Keratinocyte (primary cell): ENCODE measurements at regions not wholly inside any gene's neighbourhood (a gene's known extent, or its start where the extent isn't known, plus 50 kb on each side); places are given as distances from the start of the nearest gene placed in this dataset.

Experiments
- DNase-seq: peaks from one replicate; pipeline ENCODE4 v3.0.0-alpha.2; 2011; ENCODE audit warnings: low read depth, missing footprints, low spot score
- FAIRE-seq: peaks from 2 replicates; lab custom pipeline; 2011; peaks lifted over from hg19 to GRCh38; lab: Jason Lieb, UNC
- H2AFZ ChIP-seq: 2 replicates; pipeline ENCODE4 v1.6.0; 2012; ENCODE audit warnings: low read length, control low read depth, inconsistent platforms; ENCODE audit not compliant: control insufficient read depth
- H3K27ac ChIP-seq: 2 replicates; pipeline ENCODE4 v1.5.1; 2011; ENCODE audit warnings: low read length; ENCODE audit not compliant: control insufficient read depth, insufficient read depth
- H3K27me3 ChIP-seq: 3 replicates; pipeline ENCODE4 v1.6.0; 2011; ENCODE audit warnings: low read length; ENCODE audit not compliant: control insufficient read depth, insufficient read depth; ENCODE audit errors: extremely low read depth
- H3K36me3 ChIP-seq, 2 experiments: 2 replicates in 1 of 2; 3 replicates in 1 of 2; pipeline ENCODE4 v1.5.1; 2011; ENCODE audit warnings: low read length in 2 of 2, mild to moderate bottlenecking in 1 of 2; ENCODE audit not compliant: control insufficient read depth in 2 of 2, insufficient read depth in 2 of 2; ENCODE audit errors: extremely low read depth in 1 of 2
- H3K4me1 ChIP-seq: 3 replicates; pipeline ENCODE4 v1.5.1; 2011; ENCODE audit warnings: low read length; ENCODE audit not compliant: control insufficient read depth, insufficient read depth; ENCODE audit errors: extremely low read depth
- H3K4me2 ChIP-seq: 3 replicates; pipeline ENCODE4 v1.6.0; 2011; ENCODE audit warnings: low read depth, low read length; ENCODE audit not compliant: control insufficient read depth, insufficient read depth; ENCODE audit errors: extremely low read depth
- H3K4me3 ChIP-seq, 3 experiments: fragments of 200-600 bp in 1 of 3; sonication (generic) in 1 of 3; 2 replicates in 2 of 3; 3 replicates in 1 of 3; pipeline ENCODE4 v1.5.1; 2011 to 2016; ENCODE audit warnings: low read length in 3 of 3, mild to moderate bottlenecking in 3 of 3, control low read depth in 2 of 3, inconsistent platforms in 1 of 3, low read depth in 1 of 3, mixed read lengths in 1 of 3, mixed run types in 1 of 3, moderate library complexity in 1 of 3; ENCODE audit not compliant: control insufficient read depth in 2 of 3, insufficient read depth in 2 of 3; ENCODE audit errors: extremely low read depth in 1 of 3
- H3K79me2 ChIP-seq: 2 replicates; pipeline ENCODE4 v1.6.0; 2012; ENCODE audit warnings: low read length; ENCODE audit not compliant: control insufficient read depth, insufficient read depth
- H3K9ac ChIP-seq: 3 replicates; pipeline ENCODE4 v1.6.0; 2011; ENCODE audit warnings: low read length; ENCODE audit not compliant: control insufficient read depth, insufficient read depth; ENCODE audit errors: extremely low read depth
- H3K9me1 ChIP-seq: 3 replicates; pipeline ENCODE4 v1.6.0; 2011; ENCODE audit warnings: low read length; ENCODE audit not compliant: control insufficient read depth, insufficient read depth; ENCODE audit errors: extremely low read depth
- H3K9me3 ChIP-seq: 2 replicates; pipeline ENCODE4 v1.5.1; 2012; ENCODE audit warnings: low read depth, low read length; ENCODE audit not compliant: control insufficient read depth
- H4K20me1 ChIP-seq: 3 replicates; pipeline ENCODE4 v1.6.0; 2011; ENCODE audit warnings: low read length; ENCODE audit not compliant: control insufficient read depth, insufficient read depth; ENCODE audit errors: extremely low read depth
- CTCF ChIP-seq, 3 experiments: IDR thresholded peaks in 1 of 3; conservative IDR thresholded peaks in 1 of 3; optimal IDR thresholded peaks in 1 of 3; 2 replicates in 2 of 3; 3 replicates in 1 of 3; pipeline versions ENCODE3 to v1.5.1; 2011; ENCODE audit warnings: low read length in 3 of 3, mild to moderate bottlenecking in 3 of 3, moderate library complexity in 2 of 3, control low read depth in 1 of 3, inconsistent platforms in 1 of 3; ENCODE audit not compliant: insufficient read depth in 2 of 3; ENCODE audit errors: extremely low read depth in 1 of 3
- EZH2 ChIP-seq: IDR thresholded peaks from one replicate; pipeline ENCODE4 v1.6.1; 2012; ENCODE audit warnings: inconsistent platforms, mild to moderate bottlenecking, low read length, moderate library complexity
- dilution Hi-C: fragments of 300-500 bp; cut with MboI; formaldehyde crosslinking; loops from one replicate; pipeline ENCODE4 v1.7.0; 2020; ENCODE audit warnings: low sequenced_read_pairs; ENCODE audit not compliant: extremely low pct_ligation_motif_present

GRCh38 chr2:238697193-238698071 is 150.5 kb upstream of the TWIST2 start:
- H3K36me3 ChIP-seq: no peaks in the 10 kb centered on the region
- no peak overlapping the region for H3K4me2 ChIP-seq
- H4K20me1 ChIP-seq: no peaks in the 10 kb centered on the region
- no peaks in the 10 kb centered on the region for H3K4me1 ChIP-seq
- no peaks in the 10 kb centered on the region for H3K79me2 ChIP-seq
- no peak overlapping the region for H3K9ac ChIP-seq
- no peak overlapping the region for H3K4me3 ChIP-seq
- no peak for DNase-seq
- TF ChIP-seq EZH2 (no peak), CTCF (optimal IDR thresholded peaks at IDR 0.05 in 1 of 3, IDR thresholded peaks at IDR 0.05 in 1 of 3, conservative IDR thresholded peaks at IDR 0.05 in 1 of 3; ENCODE audit: extremely low read depth in 1 of 3, insufficient read depth in 2 of 3, low read length in 3 of 3) (no peak)
- H3K9me3 ChIP-seq: no peaks in the 10 kb centered on the region
- FAIRE-seq: no peak
- no peak overlapping the region for H2AFZ ChIP-seq
- no peak overlapping the region for H3K27ac ChIP-seq
- no peaks in the 10 kb centered on the region for H3K9me1 ChIP-seq
- H3K27me3 ChIP-seq: peaks cover 5% of the 10 kb centered on the region
- dilution Hi-C loops: no loop called here

- Histone ChIP-seq H2AFZ (no peak overlapping the region), H3K9me3 (no peaks in the 10 kb centered on the region), H3K79me2 (no peaks in the 10 kb centered on the region), H3K36me3 (no peaks in the 10 kb centered on the region), H3K4me2 (no peak overlapping the region), H3K4me3 (no peak overlapping the region), H3K27me3 (peaks cover 4% of the 10 kb centered on the region), H3K9ac (no peak overlapping the region), H3K4me1 (no peaks in the 10 kb centered on the region), H3K27ac (no peak overlapping the region), H4K20me1 (no peaks in the 10 kb centered on the region), H3K9me1 (no peaks in the 10 kb centered on the region)
- no peak for FAIRE-seq
- dilution Hi-C loops: no loop called here
- no peak for DNase-seq
- TF ChIP-seq EZH2 (no peak), CTCF (optimal IDR thresholded peaks at IDR 0.05 in 1 of 3, IDR thresholded peaks at IDR 0.05 in 1 of 3, conservative IDR thresholded peaks at IDR 0.05 in 1 of 3; ENCODE audit: extremely low read depth in 1 of 3, insufficient read depth in 2 of 3, low read length in 3 of 3) (no peak)
Measured at GRCh38 chr2:238698072-238698352, 149.9 kb upstream of the TWIST2 start.
